SHP77 (cell line): ENCODE measurements at regions not wholly inside any gene's neighbourhood (a gene's known extent, or its start where the extent isn't known, plus 50 kb on each side); places are given as distances from the start of the nearest gene placed in this dataset.

Experiments
- DNase-seq, 2 experiments: peaks; one replicate each; lab custom pipeline; 2025; lab: John Stamatoyannopoulos, UW

DNA sequence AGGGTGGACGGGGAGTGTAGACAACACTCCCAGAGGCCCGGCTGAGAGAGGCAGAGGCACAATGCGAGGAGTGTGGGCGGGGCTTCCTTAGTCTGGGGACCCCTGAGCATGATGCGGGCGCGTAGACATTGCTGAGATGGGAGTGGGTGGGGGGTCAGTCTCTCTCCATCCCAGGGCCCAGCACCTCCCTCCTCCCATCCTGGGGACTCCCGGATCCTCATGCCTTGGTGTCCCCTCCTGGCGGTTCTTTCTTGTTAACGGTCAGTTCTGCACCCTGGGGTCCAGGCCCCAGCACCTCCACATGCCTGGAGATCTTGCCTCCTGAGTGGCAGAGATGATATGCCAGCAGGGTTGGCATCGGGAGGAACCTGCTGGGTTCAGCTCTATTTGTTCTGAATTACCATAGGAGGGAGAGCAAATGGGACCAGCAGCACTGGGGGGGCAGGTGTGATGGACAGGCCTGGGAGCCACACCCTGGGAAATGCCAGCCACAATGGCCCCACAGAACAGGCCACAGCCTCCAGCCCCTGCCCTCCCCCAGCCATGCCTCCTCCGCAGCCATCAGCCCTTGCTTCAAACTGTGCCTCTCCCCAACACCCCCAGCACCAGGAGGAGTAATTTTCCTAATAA is 55.7 kb downstream of the RTL6 start:
- no peak for DNase-seq

DNA sequence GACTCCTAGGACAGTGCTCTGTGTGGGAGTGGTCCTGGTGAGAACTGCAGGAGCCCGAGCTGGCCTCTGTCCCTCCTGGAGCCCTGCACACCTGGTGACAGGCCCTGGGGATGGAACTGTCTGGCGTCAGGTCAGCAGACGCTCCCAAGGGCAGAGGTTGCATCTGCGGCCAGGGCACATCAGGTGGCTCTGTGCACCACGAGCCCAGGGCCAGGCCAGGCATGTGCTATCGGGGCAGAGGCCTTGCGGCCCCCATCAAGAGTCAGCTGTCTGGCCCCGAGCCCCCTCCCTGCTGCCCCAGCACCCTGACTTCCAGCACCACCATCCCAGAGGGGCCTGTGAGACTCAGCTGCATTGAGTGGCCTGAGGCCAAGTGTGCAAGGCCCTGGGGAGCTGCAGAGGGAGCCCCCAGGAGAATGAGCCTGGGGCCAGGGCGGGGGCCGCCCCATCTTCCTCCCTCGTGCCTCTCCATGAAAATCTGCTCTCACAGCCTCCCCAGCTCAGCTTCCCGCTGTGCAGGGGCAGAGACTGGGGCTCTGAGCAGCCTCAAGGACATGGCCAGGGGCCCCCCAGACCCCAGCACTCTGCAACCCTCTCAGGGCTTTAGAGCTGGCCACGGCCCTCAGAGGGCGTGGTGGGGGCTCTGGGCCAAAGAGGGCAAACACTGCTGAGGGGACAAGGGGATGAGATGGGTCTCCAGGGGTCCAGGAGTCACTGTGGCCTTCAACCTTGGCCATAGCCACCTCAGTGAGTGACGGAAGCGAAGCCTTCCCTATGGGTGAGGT is 56.4 kb downstream of the RTL6 start:
- no peak for DNase-seq

DNA sequence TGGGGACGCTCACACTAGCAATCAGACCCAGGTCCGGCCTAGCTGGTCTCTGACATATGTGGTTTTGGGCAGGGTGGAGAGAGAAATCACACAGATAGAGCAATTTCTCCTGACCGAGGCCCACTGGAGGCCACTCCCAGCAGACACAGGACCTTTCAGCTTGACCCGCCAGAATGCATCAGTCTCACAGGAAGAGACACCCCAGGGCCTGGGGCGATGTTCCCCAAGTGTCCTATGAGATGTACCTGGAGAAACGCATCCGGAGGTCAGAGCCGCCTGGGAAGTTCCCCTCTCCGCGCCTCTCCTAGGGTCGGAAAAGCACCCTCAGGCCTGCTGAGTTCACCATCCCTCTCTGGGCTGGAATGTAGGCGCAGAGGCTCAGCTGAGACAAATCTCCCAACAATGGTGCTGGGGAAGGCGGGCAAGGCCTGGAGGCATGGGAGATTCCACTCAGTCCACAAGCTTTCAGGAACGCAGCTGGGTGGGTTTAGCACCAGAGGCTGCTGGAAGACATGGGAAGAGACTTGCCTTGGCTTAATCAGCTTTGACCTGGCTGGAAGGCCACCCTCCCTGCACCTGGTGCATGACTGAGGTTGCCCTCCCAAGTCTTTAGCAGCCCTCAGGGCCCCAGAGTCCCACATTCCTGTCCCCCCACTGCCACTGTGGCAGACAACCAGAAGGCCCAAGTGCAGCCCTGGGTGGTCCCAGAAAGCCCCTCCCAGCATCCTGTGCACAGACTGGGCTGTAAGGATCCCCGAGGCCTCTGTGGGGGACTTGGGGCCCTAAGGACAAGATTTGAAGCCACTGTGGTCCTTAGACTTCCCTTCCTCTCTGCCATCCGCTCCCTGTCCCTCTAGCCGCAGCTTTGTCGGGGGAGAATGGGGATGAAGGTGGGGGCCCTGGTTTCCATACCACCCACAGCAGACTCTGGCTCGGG is 57.5 kb downstream of the RTL6 start:
- DNase-seq, result no peak

DNA sequence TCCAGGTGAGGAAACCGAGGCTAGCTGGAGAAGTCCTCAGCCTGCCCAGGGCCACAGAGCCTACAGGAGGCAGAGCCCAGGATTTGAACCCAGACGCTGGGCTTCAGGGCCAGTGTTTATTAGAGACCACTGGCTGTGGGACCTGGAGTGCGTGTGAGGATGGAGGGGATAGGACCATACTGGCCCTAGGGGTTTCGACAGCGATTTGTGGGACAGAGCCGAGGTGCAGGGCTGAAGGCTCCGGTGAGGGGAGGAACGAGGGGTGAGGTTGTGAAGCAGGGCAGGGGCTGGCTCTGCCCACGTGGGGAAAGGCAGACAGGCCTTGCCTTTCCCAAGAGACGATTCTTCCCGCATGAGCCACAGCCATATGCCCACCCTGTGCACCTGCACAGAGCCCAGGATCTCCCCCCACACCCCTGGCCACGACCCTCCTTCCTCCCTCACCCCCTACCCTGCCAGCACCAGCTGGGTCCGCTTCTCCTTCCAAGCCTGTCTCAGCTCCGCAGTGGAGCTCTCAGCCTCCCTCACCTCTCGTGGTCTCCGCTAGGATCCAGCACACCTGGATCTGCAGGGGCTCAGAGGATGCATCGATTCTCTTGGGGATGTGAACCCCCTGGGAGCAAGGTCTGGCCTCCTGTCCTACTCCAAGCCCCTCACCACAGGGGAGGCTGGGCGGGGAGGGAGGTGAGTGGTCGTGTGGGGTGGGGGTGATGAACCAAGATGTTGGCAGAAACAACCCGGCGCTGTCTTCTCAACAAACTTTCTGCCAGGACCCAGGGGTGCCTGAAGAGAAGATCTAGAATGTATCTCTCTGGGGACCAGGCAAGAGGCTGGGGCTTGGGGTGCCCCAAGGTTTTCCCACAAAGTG is 58.4 kb downstream of the RTL6 start:
- DNase-seq, result no peak

DNA sequence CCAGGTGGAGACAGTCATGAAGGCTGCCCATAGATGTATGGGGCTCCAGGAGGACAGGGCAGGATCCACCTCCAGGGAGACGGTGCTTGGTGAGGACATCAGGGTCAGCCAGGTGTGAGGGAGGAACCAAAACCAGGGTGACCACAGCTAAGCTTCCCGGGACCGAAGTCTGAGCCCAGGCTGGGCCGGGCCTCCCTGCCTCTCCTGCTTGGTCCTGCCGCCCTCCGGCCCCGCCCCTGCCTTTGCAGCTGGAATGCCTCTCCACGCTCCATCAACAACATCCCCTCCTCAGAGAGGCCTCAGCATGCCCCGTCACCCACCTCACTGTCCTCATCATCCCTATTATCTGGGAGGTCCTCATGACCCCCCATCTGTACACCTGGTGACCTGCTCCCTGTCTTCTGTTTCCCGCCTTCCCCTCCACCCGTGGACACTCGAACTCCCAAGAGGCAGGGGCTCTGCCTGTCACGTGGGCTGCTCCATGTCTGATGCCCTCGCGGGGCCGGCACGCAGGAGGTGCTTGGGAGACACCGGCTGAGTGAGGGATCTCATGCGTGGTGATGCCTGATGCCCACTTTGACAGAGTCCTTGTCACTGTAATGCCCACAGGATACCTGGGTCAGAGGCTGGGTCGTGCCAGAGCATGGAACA is 59.4 kb downstream of the RTL6 start:
- no peak for DNase-seq

DNA sequence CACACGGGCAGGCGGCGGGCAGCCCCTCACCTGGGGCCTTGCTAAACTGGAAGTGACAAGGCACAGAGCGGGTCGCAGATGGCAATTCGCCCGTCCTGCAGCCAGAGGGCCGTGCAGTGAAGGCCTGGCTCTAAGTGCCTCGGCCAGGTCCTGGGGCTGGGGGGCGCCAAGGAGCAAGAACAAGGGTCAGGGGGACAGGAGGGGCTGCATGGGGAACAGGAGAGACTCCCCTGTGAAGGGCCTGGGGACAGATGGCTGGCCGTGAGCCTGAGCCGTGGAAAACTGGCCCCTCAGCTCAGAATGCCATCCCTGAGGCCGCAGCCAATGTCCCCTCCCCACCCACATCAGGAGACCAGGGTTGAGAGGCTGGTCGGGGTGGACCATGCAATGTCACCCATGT is 60.0 kb downstream of the RTL6 start:
- no peak for DNase-seq

DNA sequence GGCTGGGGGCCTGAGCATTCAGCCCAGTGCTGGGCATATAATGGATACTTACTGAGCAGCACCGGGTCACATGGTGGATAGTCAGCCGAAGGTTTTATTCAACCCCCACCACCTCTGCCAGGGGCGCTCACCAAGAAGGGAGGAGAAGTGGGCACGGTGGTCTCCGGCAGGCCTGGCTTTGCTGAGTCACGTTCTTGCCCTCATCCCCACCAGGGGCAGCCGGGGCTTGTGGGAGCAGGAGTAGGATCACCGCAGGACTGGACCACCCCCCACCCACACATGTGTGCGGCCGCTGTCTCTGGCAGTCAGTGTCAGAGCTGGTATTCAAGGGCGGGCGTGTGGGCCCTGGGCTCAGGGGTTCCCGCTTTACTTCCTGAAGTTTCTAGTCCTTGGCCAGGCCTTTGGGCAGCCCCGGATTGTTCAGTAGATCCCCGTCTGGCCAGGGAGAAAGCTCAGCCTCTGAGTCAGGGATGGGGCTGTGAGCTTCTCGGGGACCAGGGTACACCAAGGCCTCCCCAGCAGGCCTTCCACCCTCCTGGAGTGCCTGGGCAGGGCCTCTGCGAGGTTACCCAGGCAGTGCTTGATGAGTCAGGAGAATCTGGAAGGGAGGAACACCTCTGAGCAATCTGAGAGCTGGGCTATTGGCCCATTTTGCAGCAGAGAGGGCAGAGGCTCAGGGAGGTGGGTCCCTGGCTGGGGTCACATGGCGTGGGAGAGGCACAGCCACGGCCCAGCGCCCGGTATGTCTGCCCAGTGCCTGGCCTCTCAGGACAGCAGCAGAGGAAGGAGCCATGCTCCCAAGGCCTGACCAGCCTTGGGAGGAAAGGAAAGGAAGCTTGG is 60.6 kb downstream of the RTL6 start:
- DNase-seq, result no peak

GRCh38 chr22:44436736-44437135 is 61.3 kb downstream of the RTL6 start:
- DNase-seq, result no peak

DNA sequence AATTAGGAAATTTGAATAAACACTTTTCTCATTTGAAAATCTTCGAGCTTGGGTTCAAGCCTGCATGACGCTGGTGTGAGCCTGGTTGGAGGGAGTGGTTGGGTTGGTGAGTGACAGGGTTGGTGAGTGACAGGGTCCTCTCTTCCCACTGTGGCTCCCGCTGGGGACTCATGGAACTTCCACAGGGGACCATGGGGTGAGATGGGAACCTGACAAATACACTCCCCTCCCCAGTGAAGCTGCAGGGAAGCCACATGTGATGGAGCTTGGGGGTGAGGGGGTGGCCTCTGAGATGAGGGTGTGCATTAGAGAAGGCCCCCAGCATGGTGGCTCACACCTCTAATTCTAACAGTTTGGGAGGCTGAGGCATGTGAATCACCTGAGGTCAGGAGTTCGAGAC is 66.8 kb downstream of the RTL6 start:
- DNase-seq, result no peak

- no peak for DNase-seq
Measured at GRCh38 chr22:44430716-44431115, 67.3 kb downstream of the RTL6 start.

GRCh38 chr22:44429941-44430587 is 68.0 kb downstream of the RTL6 start:
- DNase-seq, result no peak

GRCh38 chr22:44428941-44429830 is 68.8 kb downstream of the RTL6 start:
- DNase-seq, result no peak

GRCh38 chr22:44427611-44428470 is 70.2 kb downstream of the RTL6 start:
- no peak for DNase-seq

- no peak for DNase-seq
Measured at GRCh38 chr22:44426981-44427380, 71.1 kb downstream of the RTL6 start.

GRCh38 chr22:44425694-44426045 is 72.4 kb downstream of the RTL6 start:
- DNase-seq, result no peak

DNA sequence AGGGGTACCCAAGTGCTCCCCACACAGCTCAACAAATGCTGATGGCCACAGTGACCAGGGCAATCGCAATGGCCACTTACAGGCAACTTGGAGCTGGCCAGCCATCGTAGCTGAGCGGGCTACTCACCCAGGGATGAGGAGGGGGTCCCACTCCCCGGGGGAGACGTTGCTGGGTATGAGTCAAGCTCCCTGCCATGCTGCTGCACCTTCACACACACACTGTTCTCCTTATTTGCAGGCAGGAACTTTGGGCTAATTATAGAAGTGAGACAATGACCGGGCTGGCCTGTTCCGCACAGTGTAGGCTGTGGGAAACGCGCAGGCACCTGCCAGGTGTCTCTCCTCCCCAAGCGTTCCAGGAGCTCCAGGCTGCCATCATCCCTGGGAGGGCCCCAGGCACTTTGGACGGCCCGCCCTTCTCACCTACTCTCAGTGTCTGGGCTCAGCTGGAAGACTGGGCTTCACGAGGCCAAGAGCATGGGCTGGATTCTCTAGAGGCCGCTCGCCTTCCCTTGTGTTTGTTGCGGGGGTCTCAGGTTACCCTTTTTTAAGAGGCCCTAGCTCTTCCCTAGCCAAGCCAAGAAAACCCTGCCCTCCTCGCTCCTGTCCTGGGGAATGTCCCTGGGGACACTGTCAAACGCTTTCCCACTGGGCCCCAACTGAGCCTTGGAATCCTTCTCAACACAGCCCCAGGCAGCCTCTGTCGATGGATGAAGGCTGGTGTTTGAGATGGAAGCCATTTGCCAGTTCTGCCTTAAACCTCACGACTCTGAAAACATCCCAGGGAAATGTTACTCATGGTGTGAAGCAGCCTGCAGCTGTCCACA is 73.0 kb downstream of the RTL6 start:
- DNase-seq, result no peak

GRCh38 chr22:44424359-44424682 is 73.7 kb downstream of the RTL6 start:
- DNase-seq, result no peak
